ENCODE measurements at regions not wholly inside any gene's neighbourhood (a gene's known extent, or its start where the extent isn't known, plus 50 kb on each side); places are given as distances from the start of the nearest gene placed in this dataset.

GRCh38 chr13:81986308-81986707, 1645.4 kb upstream of the SPRY2 start (continued):
- TF ChIP-seq REST (IDR thresholded peaks at IDR 0.05; ENCODE audit: low read depth, low read length), result no peak
- no peak for TF ChIP-seq NFYA (IDR thresholded peaks at IDR 0.05; ENCODE audit: borderline replicate concordance, low read depth, low read length)
- TF ChIP-seq RAD21 (IDR thresholded peaks at IDR 0.05; ENCODE audit: insufficient read depth, low read depth, low read length), result no peak
- TF ChIP-seq SKIL (IDR thresholded peaks at IDR 0.05; ENCODE audit: low read depth, poor library complexity, severe bottlenecking), result no peak
- TF ChIP-seq CTCF (IDR thresholded peaks at IDR 0.05 in 2 of 3, conservative IDR thresholded peaks at IDR 0.05 in 1 of 3; ENCODE audit: control insufficient read depth in 2 of 3, extremely low read depth in 1 of 3, insufficient read depth in 1 of 3, low read depth in 3 of 3, low read length in 3 of 3), result no peak

Data from GM12878 (cell line).